ENCODE measurements at regions not wholly inside any gene's neighbourhood (a gene's known extent, or its start where the extent isn't known, plus 50 kb on each side); places are given as distances from the start of the nearest gene placed in this dataset.

- peak; percentile 83 for DNase-seq
Observed at GRCh38 chr13:74930402-74931165, 551.4 kb downstream of the TBC1D4 start.

DNA sequence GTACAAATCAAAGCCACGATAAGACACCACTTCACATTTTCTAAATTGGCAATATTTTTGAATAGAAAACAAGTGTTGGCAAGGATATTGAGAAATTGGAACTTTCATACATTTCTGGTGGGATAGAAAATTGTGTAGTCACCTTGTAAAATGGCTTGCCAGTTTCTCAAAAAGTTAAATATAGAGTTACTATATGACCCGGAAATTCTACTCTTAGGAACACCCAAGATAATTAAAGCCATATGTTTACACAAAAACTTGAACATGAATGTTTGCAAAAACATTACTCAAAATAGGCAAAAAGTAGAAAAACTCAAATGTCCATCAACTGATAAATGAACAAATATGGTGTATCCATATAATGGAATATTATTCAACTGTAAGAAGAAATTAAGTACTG is 552.5 kb downstream of the TBC1D4 start:
- DNase-seq, result peak; percentile 14

DNA sequence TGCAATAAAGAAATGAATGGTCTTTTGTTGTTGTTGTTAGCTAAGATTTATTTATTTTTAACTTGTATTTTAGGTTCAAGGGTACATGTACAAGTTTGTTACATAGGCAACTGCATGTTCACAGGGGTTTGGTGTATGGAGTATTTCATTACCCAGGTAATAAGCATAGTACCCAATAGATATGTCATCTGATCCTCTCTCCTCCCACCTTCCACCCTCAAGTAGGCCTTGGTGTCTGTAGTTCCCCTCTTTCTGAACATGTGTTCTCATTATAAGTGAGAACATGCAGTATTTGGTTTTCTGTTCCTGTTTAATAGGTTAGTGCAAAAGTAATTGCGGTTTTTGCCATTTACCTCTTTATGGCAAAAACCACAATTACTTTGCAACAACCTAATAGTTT is 554.1 kb downstream of the TBC1D4 start:
- DNase-seq, result no peak

DNA sequence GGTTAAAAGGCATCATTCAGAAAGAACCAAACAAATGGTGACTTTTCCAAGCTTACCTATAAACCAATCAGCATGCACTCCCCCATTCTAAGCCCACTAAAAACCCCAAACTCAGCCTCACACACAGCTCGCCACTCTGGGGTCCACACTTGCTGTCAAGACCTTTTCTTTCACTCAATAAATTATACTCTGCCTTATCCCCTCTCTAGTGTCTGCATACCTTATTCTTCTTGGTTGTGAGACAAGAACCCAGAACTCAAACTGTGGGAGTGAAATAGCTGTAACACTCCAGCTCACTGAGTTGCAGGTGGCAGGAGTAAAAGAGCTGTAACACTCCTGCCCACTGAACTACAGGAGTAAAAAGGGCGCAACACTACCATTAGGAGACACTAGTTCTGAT is 559.0 kb downstream of the TBC1D4 start:
- no peak for DNase-seq

GRCh38 chr13:74921326-74921725 is 560.6 kb downstream of the TBC1D4 start:
- DNase-seq, result no peak

- DNase-seq, result no peak
Observed at GRCh38 chr13:74920920-74921319, 561.0 kb downstream of the TBC1D4 start.

DNA sequence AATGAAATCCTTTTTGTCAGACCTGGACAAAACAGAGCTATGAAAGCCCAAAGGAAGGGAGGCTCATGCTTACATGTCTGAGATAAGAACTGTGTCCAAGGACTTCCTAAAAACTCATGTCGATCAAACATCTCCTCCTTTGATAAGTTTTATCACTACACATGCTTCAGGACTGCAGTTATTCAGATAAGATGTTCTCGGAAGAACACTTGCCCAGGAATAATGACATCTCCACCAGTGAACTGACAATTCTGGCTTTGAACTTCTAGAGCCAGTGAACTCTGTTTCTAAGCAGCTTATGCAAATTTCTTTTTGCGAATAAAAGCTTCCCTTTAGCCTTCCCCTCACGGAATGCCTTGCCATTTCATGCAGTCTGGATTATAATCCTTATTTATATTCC is 561.6 kb downstream of the TBC1D4 start:
- DNase-seq, result no peak

GRCh38 chr13:74919914-74920313 is 562.1 kb downstream of the TBC1D4 start:
- DNase-seq, result no peak

DNA sequence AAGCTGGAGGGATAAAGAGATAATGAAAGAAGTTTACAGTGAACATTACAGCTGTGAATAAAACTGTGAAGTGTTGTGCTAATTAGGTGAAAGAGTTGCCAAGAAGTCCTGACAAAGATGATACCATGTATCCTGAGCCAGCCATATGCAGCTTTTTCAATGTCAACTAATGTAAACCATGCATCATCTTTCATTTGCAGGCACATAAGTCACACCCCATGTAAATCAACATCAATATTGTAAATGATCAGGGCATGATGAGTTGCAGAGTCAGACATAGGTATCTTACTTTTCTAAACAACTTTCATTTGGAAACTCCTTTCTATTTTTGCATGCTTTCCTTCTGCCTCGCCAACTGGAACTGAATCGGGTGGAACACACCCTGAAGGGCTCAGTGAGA is 569.1 kb downstream of the TBC1D4 start:
- DNase-seq, result no peak

GRCh38 chr13:74910415-74910814 is 571.6 kb downstream of the TBC1D4 start:
- DNase-seq, result no peak

DNA sequence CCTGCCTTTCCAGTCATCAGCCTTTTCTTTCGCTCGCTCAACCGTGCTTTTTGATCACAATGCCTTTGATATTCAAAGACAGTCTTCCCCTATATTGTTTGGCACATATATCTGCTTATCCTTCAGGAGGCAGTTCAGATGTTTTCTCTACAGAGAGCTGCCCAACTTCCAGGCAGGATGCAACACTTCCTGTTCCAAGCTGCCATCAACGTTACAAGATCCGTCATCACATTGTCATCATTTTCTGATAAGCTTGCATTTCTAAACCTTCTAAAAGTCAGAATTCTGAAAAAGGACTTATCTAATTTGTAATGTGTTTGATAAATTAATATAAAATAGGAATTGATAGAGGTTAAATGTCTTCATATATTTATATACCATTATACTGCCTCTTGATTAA is 574.2 kb downstream of the TBC1D4 start:
- DNase-seq, result no peak

DNA sequence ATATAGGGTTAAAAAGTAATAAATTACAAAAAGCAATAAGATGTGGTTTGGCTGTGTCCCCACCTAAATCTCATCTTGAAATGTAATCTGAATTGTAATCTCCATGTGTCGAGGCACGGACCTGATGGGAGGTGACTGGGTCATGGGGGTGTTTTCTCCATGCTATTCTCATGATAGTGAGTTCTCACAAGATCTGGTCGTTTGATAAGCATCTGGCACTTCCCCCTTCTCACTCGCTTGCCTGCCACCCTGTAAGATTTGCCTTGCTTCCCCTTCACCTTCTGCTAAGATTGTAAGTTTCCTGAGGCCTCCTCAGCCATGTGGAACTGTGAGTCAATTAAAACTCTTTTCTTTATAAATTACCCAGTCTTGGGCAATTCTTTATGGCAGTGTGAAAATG is 577.4 kb downstream of the TBC1D4 start:
- DNase-seq, result no peak

DNA sequence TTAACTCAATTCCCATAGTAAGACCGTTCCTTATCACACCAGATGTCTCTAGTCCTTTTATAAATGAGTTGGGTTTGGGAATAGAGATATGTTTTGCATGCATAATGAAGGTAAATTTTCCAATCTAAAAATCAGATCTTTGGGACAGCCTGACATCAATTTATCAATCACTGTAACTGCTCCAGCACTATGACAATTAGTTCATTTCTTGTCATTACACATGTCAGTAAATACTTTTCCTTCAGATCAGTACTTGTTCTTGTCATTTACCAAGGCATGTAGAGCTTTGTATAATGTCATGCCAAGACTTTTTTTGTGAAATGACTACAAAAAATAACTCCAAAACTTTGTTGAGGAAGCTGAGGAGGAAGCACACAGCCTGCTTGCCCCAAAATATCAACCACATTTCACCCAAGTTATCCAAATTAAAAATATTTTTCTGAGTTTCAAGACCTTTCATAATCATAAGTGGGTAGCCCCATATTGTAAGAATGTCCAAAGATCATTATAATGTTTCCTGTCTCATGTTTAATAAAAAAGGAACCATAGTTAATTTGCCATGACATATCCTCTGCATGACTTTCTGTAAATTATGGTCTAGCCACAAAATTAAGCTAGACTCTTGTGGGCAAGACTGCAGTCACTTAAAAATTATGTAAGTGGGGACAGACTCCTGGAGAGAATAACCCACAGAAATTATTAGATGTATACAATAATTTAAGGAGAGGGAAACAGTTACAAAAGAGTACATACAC is 586.8 kb downstream of the TBC1D4 start:
- peak; percentile 49 for DNase-seq

- DNase-seq, result no peak
Observed at GRCh38 chr13:74892096-74892495, 589.9 kb downstream of the TBC1D4 start.

DNA sequence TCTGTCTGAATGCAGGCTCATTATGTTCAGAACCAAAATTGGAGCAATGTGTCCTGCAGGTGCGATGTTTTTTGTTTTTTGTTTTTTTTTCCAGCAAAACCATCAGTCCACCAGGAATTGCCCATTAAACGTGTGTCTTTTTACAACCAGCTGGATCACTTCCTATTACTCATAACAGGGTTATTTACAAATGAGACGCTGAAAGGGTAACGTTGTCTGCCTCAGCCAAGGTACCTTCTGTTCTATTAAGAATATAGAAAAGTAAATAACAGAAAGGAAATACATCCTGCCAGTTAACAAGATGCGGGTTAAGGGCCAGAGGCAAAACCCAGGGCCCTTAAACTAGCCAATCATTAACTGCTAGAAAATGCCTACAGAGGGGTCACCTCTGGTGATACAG is 590.4 kb downstream of the TBC1D4 start:
- DNase-seq, result no peak

GRCh38 chr13:74889321-74889720 is 592.6 kb downstream of the TBC1D4 start:
- no peak for DNase-seq

DNA sequence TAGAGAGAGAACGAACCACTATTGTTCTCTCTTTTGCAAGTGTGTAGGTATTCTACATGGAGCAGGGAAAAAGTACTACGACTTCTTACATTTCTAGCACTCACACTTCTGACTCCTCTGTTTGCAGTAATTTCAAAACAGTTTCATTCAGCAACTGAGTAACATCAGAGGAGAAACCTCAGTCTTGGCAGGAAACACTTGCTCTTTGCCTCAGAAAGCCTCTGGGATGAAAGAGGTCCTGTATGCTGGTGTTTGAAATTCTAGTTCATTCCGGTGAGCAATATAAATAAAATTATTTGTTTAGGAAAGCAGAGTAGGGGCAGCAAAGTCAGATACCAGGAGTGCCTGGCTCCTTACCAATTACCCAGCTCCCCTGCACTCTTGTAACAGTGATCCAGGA is 595.5 kb downstream of the TBC1D4 start:
- DNase-seq, result no peak

- DNase-seq, result no peak
Observed at GRCh38 chr13:74883834-74884233, 598.1 kb downstream of the TBC1D4 start.

DNA sequence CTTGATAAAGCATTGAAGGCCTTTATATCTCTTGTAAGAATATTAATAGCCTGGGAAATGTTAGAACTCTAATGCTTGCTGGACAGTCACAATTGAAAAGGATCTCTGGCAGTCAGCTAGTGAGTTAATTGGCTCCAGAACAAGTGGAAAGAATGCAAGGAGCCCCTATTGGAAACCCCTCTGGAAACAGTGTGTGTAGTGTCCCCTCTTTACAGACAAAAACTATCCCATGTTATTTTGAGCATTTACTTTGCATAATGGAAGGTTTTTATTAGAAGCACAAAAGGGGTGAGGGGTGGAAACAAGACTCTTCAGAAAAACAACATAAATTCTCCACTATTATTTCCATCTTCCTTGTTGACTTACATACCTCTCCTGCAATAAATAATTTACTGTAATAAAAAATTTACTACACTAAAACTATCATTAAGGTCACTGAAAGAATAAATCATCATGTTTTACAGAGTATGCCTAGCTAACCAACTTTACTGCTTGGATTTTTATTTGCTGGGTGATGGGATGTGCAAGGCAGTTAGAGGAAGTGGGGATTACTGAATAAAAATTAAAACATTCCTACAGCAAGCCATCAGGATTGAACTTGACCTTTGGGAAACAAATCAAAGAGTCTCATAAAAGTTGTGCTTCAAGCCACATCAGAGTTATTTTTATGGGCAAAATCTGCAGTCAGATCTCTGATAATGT is 610.4 kb downstream of the TBC1D4 start:
- DNase-seq, result peak; percentile 39

DNA sequence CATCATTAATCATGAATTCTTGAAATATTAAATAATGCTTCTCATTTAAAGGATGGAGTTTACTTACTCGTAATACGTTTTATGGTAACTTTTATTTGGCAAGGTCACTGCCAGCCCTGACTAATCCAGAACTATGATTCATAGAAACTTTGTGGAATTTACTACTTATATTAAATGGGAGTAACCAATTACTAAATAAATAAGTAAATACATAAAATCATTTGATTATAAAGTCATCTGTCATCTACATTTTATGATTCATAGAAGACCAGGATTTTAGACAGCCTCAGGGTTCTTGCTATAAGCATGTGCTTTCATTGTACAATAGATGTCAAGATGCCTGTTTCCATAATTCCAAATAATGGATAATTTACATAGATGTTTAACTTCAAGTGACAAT is 611.1 kb downstream of the TBC1D4 start:
- peak; percentile 36 for DNase-seq

- no peak for DNase-seq
Observed at GRCh38 chr13:74869846-74870245, 612.1 kb downstream of the TBC1D4 start.

DNA sequence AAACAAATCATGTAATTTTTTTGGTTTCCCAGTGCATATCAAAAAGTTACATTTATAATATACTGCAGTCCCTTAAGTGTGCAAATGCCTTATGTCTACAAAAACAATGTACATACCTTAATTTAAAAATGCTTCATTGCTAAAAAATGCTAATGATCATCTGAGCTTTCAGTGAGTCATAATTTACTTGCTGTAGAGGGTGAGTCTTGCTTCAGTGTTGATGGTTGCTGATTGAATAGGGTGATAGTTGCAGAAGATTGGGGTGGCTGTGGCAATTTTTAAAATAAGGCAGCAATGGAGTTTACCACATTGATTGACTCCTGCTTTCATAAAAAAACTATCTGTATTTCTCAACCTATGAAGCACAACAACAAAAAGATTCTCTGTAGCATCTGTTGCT is 613.9 kb downstream of the TBC1D4 start:
- DNase-seq, result peak; percentile 82

DNA sequence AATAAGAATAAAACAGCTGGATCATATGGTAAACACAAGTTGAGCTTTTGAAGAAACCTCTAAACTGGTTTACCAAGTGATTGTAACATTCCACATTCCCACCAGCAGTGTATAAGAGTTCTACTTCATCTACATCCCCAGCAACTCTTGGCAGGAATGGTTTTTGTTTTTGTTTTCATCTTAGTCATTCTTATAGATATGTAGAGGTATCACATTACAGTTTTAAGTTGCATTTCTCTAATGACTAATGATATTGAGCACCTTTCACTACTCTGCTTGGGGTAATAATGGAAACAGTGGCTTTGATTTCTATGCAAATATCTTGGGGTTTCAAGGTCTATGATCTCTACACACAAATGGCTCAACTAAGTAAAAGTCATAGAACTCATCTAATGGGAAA is 614.5 kb downstream of the TBC1D4 start:
- peak; percentile 52 for DNase-seq

DNA sequence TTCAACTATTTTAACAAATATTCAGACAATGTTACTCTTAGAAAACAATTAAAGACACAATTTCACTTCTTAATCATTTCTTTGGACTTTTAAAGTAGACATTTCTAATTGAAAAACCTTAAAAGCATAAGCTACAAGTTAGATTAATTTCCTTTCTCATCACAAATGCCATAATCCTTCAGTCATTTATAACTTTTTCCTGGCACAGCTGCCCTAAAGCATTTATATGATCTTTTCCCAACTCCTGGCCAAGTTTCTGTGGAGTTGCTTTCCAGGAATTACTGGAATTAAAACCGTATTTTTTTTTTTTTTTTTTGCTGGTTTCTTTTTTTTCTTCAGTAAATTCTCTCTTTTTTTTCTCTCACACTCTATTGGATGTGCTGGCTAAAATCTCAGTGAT is 615.9 kb downstream of the TBC1D4 start:
- DNase-seq, result peak; percentile 41
